ENCODE measurements at regions not wholly inside any gene's neighbourhood (a gene's known extent, or its start where the extent isn't known, plus 50 kb on each side); places are given as distances from the start of the nearest gene placed in this dataset.

DNA sequence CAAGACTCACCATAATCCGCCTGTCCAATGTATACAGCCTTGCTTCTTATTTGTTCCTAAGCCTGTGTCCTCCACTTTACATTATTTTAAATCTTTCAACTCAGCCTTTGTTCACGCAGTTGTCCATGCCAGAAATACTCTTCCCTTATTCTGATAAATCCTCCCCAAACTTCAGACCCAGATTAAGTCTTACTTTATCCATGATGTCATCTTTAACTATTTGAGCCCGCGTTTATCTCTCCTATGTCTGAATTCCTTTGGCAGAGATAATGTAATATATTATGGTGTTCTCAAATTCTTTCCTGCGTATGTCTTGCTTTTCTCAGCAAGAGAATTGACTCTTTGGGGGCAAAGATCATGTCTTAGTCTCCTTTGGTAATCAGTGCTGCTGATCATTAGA, 129.6 kb downstream of the LUZP4 start:
- Histone ChIP-seq H3K27ac (ENCODE audit: low read depth in 1 of 2, low read length in 2 of 2) (no peak overlapping the region), H3K4me3 (ENCODE audit: low read length) (no peak overlapping the region), H3K9me3 (ENCODE audit: control insufficient read depth in 1 of 2, insufficient read depth in 1 of 2, low read length in 2 of 2) (no peaks in the 10 kb centered on the region), H3K36me3 (ENCODE audit: insufficient read depth, low read length) (no peaks in the 10 kb centered on the region), H3K27me3 (ENCODE audit: control insufficient read depth in 1 of 2, insufficient read depth in 2 of 2, low read length in 2 of 2) (no peaks in the 10 kb centered on the region), H3K4me1 (ENCODE audit: insufficient read depth, low read length) (no peaks in the 10 kb centered on the region)
- ChIA-PET POLR2A (no interaction called here), CTCF (no interaction called here)
- intact Hi-C loops (cut with DNase I, micrococcal nuclease), result no loop called here
- H3K4me1 Mint-ChIP-seq (ENCODE audit: low read depth), result no peaks in the 10 kb centered on the region
- DNase-seq (no peak), ATAC-seq (ENCODE audit: poor library complexity) (no peak)
- TF ChIP-seq, protein P1, sequence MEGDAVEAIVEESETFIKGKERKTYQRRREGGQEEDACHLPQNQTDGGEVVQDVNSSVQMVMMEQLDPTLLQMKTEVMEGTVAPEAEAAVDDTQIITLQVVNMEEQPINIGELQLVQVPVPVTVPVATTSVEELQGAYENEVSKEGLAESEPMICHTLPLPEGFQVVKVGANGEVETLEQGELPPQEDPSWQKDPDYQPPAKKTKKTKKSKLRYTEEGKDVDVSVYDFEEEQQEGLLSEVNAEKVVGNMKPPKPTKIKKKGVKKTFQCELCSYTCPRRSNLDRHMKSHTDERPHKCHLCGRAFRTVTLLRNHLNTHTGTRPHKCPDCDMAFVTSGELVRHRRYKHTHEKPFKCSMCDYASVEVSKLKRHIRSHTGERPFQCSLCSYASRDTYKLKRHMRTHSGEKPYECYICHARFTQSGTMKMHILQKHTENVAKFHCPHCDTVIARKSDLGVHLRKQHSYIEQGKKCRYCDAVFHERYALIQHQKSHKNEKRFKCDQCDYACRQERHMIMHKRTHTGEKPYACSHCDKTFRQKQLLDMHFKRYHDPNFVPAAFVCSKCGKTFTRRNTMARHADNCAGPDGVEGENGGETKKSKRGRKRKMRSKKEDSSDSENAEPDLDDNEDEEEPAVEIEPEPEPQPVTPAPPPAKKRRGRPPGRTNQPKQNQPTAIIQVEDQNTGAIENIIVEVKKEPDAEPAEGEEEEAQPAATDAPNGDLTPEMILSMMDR (IDR thresholded peaks at IDR 0.05), result no peak
- H3K27me3 Mint-ChIP-seq, result no peaks in the 10 kb centered on the region
- no peak overlapping the region for H3K27ac Mint-ChIP-seq
- H3K9me3 Mint-ChIP-seq, result no peaks in the 10 kb centered on the region
- H3K4me3 Mint-ChIP-seq, result no peak overlapping the region
- H3K36me3 Mint-ChIP-seq (ENCODE audit: low read depth), result no peaks in the 10 kb centered on the region

DNA sequence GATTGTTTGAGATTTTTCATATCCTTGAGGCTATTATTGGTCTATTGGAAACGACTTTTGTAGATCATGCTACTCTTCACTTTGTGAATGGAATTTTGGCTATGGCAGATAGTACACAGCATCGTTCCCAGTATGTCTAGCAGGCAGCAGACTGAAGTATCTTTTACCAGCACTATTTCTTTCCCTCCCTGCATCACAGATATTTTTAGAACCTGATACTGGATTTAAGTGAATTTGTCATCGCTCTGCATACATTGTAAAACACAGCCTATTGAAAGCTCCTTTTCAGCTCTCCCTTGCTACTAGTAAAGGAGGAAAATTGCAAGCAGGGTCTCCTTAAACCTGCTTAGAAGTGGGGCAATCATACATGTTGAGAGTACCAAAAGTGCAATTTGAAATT, 133.6 kb downstream of the LUZP4 start:
- TF ChIP-seq, protein P1 (IDR thresholded peaks at IDR 0.05), result no peak
- Histone ChIP-seq H3K9me3 (ENCODE audit: control insufficient read depth in 1 of 2, insufficient read depth in 1 of 2, low read length in 2 of 2) (no peaks in the 10 kb centered on the region), H3K4me1 (ENCODE audit: insufficient read depth, low read length) (no peaks in the 10 kb centered on the region), H3K36me3 (ENCODE audit: insufficient read depth, low read length) (no peaks in the 10 kb centered on the region), H3K4me3 (ENCODE audit: low read length) (no peak overlapping the region), H3K27me3 (ENCODE audit: control insufficient read depth in 1 of 2, insufficient read depth in 2 of 2, low read length in 2 of 2) (no peaks in the 10 kb centered on the region), H3K27ac (ENCODE audit: low read depth in 1 of 2, low read length in 2 of 2) (no peak overlapping the region)
- Mint-ChIP-seq H3K4me3 (no peak overlapping the region), H3K27me3 (no peaks in the 10 kb centered on the region), H3K9me3 (no peaks in the 10 kb centered on the region), H3K27ac (no peak overlapping the region), H3K4me1 (ENCODE audit: low read depth) (no peaks in the 10 kb centered on the region), H3K36me3 (ENCODE audit: low read depth) (no peaks in the 10 kb centered on the region)
- ATAC-seq (ENCODE audit: poor library complexity), result no peak
- POLR2A ChIA-PET, result no interaction called here
- no peak for DNase-seq
- intact Hi-C loops (cut with DNase I, micrococcal nuclease), result no loop called here
- CTCF ChIA-PET, result no interaction called here

DNA sequence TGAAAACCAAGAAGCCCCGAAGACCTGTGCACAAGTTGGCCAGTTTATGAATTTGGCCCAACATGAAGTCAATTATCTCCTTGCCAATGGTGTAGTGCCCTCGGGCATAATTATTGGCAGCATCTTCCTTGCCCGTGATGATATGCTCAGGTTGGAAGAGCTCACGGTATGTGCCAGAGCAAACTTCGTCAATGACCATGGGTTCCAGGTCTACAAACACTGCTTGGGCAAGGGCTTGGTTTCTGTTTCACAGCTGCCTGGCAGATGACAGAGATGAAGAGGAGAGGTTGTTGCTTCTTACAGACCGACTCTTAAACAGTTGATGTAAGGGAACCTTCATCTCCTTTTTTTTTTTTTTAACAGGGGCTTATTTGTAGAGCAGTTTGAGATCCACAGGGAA, 135.6 kb upstream of the PLS3 start:
- ChIA-PET POLR2A (no interaction called here), CTCF (no interaction called here)
- H3K27ac ChIP-seq (ENCODE audit: low read depth in 1 of 2, low read length in 2 of 2), result no peak overlapping the region
- no peak overlapping the region for H3K27ac Mint-ChIP-seq
- TF ChIP-seq, protein P1 (IDR thresholded peaks at IDR 0.05), result no peak
- H3K4me1 Mint-ChIP-seq (ENCODE audit: low read depth), result no peaks in the 10 kb centered on the region
- no peaks in the 10 kb centered on the region for H3K36me3 Mint-ChIP-seq (ENCODE audit: low read depth)
- H3K4me3 Mint-ChIP-seq, result no peak overlapping the region
- no peak for ATAC-seq (ENCODE audit: poor library complexity)
- intact Hi-C loops (cut with DNase I, micrococcal nuclease), result no loop called here
- H3K36me3 ChIP-seq (ENCODE audit: insufficient read depth, low read length), result no peaks in the 10 kb centered on the region
- no peaks in the 10 kb centered on the region for H3K9me3 ChIP-seq (ENCODE audit: control insufficient read depth in 1 of 2, insufficient read depth in 1 of 2, low read length in 2 of 2)
- DNase-seq, result no peak
- no peaks in the 10 kb centered on the region for H3K9me3 Mint-ChIP-seq
- H3K4me3 ChIP-seq (ENCODE audit: low read length), result no peak overlapping the region
- no peaks in the 10 kb centered on the region for H3K27me3 ChIP-seq (ENCODE audit: control insufficient read depth in 1 of 2, insufficient read depth in 2 of 2, low read length in 2 of 2)
- H3K27me3 Mint-ChIP-seq, result no peaks in the 10 kb centered on the region
- no peaks in the 10 kb centered on the region for H3K4me1 ChIP-seq (ENCODE audit: insufficient read depth, low read length)
